ENCODE measurements at regions not wholly inside any gene's neighbourhood (a gene's known extent, or its start where the extent isn't known, plus 50 kb on each side); places are given as distances from the start of the nearest gene placed in this dataset.
"Not testable (repeated sequence)": the region's sequence is repeated elsewhere in the genome, so short reads cannot be mapped to it uniquely, and the experiment has no call there.

GRCh38 chr22:19606332-19607191, 82.4 kb upstream of the CLDN5 start:
- H3K27ac ChIP-seq: no peak overlapping the region
- no peak for TF ChIP-seq CTCF (IDR thresholded peaks at IDR 0.05)

GRCh38 chr22:19607192-19608002, 83.2 kb upstream of the CLDN5 start:
- H3K4me3 ChIP-seq: no peak overlapping the region

More at GRCh38 chr22:19606332-19607191, 82.4 kb upstream of the CLDN5 start:
- no peak for ATAC-seq
- Histone ChIP-seq H3K4me1 (no peaks in the 10 kb centered on the region), H3K27me3 (peaks cover 0 to 9% (median 0%) of the 10 kb centered on the region in 4 donors), H3K9me3 (no peaks in the 10 kb centered on the region), H3K4me3 (no peak overlapping the region), H3K36me3 (no peaks in the 10 kb centered on the region)
- WGBS, 2 donors: 63 to 73% methylated on average over 16 of the region's 16 CpGs
- no peak for FAIRE-seq
- intact Hi-C loops (cut with DNase I): no loop called here
- DNase-seq: no peak

GRCh38 chr22:19608003-19608690, 83.9 kb upstream of the CLDN5 start:
- 46 to 55% methylated on average over 11 of the region's 11 CpGs for WGBS, 2 donors
- H3K4me3 ChIP-seq: no peak overlapping the region
- DNase-seq (no peak), ATAC-seq (peak in 1 of 4 donors; percentile 39), FAIRE-seq (no peak)
- no peaks in the 10 kb centered on the region for H3K9me3 ChIP-seq
- intact Hi-C loops (cut with DNase I): no loop called here
- peak overlapping the region in 1 of 4 donors; percentile 44 for H3K27ac ChIP-seq
- no peak for TF ChIP-seq CTCF (IDR thresholded peaks at IDR 0.05)
- H3K27me3 ChIP-seq: peaks cover 0 to 9% (median 0%) of the 10 kb centered on the region in 4 donors
- H3K4me1 ChIP-seq: no peaks in the 10 kb centered on the region
- no peaks in the 10 kb centered on the region for H3K36me3 ChIP-seq

More at GRCh38 chr22:19607192-19608002, 83.2 kb upstream of the CLDN5 start:
- TF ChIP-seq CTCF (IDR thresholded peaks at IDR 0.05): no peak
- peak in 5 of 6 donors; percentile 27 to 64 (median 46) for DNase-seq
- H3K27me3 ChIP-seq: peaks cover 0 to 9% (median 0%) of the 10 kb centered on the region in 4 donors
- WGBS, 2 donors: 16 to 19% methylated on average over 25 of the region's 25 CpGs
- no peaks in the 10 kb centered on the region for H3K9me3 ChIP-seq
- ATAC-seq: peak; percentile 64 to 95 (median 90)
- H3K36me3 ChIP-seq: no peaks in the 10 kb centered on the region
- no peak for FAIRE-seq
- peak overlapping the region in 1 of 4 donors; percentile 44 for H3K27ac ChIP-seq
- no peaks in the 10 kb centered on the region for H3K4me1 ChIP-seq
- intact Hi-C loops (cut with DNase I): no loop called here

GRCh38 chr22:19609753-19610152, 85.5 kb upstream of the CLDN5 start:
- intact Hi-C loops (cut with DNase I); H3K36me3 ChIP-seq; H3K27me3 ChIP-seq; DNase-seq; FAIRE-seq; H3K4me3 ChIP-seq; H3K4me1 ChIP-seq; H3K9me3 ChIP-seq; ATAC-seq; H3K27ac ChIP-seq: not testable (repeated sequence)
- 76 to 78% methylated on average over 8 of the region's 8 CpGs for WGBS, 2 donors

Data from pancreas (tissue), 10 donors.